OCI-LY7 (cell line): ENCODE measurements at regions not wholly inside any gene's neighbourhood (a gene's known extent, or its start where the extent isn't known, plus 50 kb on each side); places are given as distances from the start of the nearest gene placed in this dataset.

Experiments
- CTCF ChIP-seq: fragments of 200-600 bp; sonication (generic); conservative IDR thresholded peaks from 2 replicates; pipeline ENCODE4 v1.5.1; 2014; ENCODE audit warnings: mild to moderate bottlenecking, antibody characterized with exemption, low read length, moderate library complexity, mixed read lengths
- EZH2phosphoT487 ChIP-seq: fragments of 200-600 bp; sonication (generic); IDR thresholded peaks from 2 replicates; pipeline ENCODE4 v1.6.1; 2018; ENCODE audit warnings: low read depth, borderline replicate concordance, mild to moderate bottlenecking, mixed run types, antibody characterized with exemption, low read length, moderate library complexity, mixed read lengths

GRCh38 chr21:23955135-23955843, 1652.0 kb downstream of the MRPL39 start:
- no peak for TF ChIP-seq CTCF
- TF ChIP-seq EZH2phosphoT487 = no peak
